ENCODE measurements at regions not wholly inside any gene's neighbourhood (a gene's known extent, or its start where the extent isn't known, plus 50 kb on each side); places are given as distances from the start of the nearest gene placed in this dataset.

GRCh38 chr6:133740218-133740617, 148.7 kb upstream of the TCF21 start:
- H2AFZ ChIP-seq (ENCODE audit: low read depth), result no peak overlapping the region
- H3K4me2 ChIP-seq, result no peak overlapping the region
- H3K36me3 ChIP-seq (replicated peaks in 1 of 2; ENCODE audit: control insufficient read depth in 1 of 2, insufficient read depth in 2 of 2, low read length in 1 of 2), result no peaks in the 10 kb centered on the region
- ChIA-PET POLR2A (no interaction called here), CTCF (no interaction called here)
- H3K9me3 ChIP-seq, result no peaks in the 10 kb centered on the region
- no peak for TF ChIP-seq SMC3 (IDR thresholded peaks at IDR 0.05; ENCODE audit: low read depth, low read length)
- TF ChIP-seq TEAD4 (IDR thresholded peaks at IDR 0.05; ENCODE audit: borderline replicate concordance, insufficient read depth), result no peak
- TF ChIP-seq GABPA (IDR thresholded peaks at IDR 0.05; ENCODE audit: low read depth), result no peak
- no peak for TF ChIP-seq ELF1 (IDR thresholded peaks at IDR 0.05)
- no peak for TF ChIP-seq USF2 (IDR thresholded peaks at IDR 0.05; ENCODE audit: borderline replicate concordance, low read depth, low read length)
- TF ChIP-seq CTCF (IDR thresholded peaks at IDR 0.05), result no peak
- no peak for TF ChIP-seq PBX3 (IDR thresholded peaks at IDR 0.05)
- no peak for TF ChIP-seq NRF1 (IDR thresholded peaks at IDR 0.05; ENCODE audit: low read depth, low read length)
- no peaks in the 10 kb centered on the region for H4K20me1 ChIP-seq (ENCODE audit: insufficient read depth)
- no peak overlapping the region for H3K9ac ChIP-seq
- H3K79me2 ChIP-seq (ENCODE audit: insufficient read depth), result no peaks in the 10 kb centered on the region
- no peaks in the 10 kb centered on the region for H3K4me1 ChIP-seq (ENCODE audit: control insufficient read depth in 1 of 2, insufficient read depth in 2 of 2, low read depth in 1 of 2, low read length in 1 of 2)
- no peak overlapping the region for H3K4me3 ChIP-seq (ENCODE audit: low read depth in 2 of 2, low read length in 1 of 2)
- WGBS (ENCODE audit: low lambda C conversion rate), result 19% methylated on average over 5 of the region's 5 CpGs
- no peaks in the 10 kb centered on the region for H3F3A ChIP-seq (replicated peaks; ENCODE audit: insufficient read depth)
- no peak overlapping the region for H3K27ac ChIP-seq (ENCODE audit: low read depth in 2 of 2, low read length in 1 of 2)
- no peak for DNase-seq
- H3K27me3 ChIP-seq (ENCODE audit: insufficient read depth), result no peaks in the 10 kb centered on the region; the same call in 1 of the 2 replicates
- no peaks in the 10 kb centered on the region for H3K9me2 ChIP-seq

GRCh38 chr6:133740816-133741215, 148.1 kb upstream of the TCF21 start:
- TF ChIP-seq POLR2AphosphoS5 (IDR thresholded peaks at IDR 0.05; ENCODE audit: low read depth, low read length) (no peak), NFIC (IDR thresholded peaks at IDR 0.05; ENCODE audit: borderline replicate concordance) (no peak), RFX5 (IDR thresholded peaks at IDR 0.05; ENCODE audit: low read length) (no peak), ELF1 (IDR thresholded peaks at IDR 0.05) (no peak), USF2 (IDR thresholded peaks at IDR 0.05; ENCODE audit: borderline replicate concordance, low read depth, low read length) (no peak), ZBTB33 (IDR thresholded peaks at IDR 0.05; ENCODE audit: borderline replicate concordance, low read depth) (no peak), CTCF (IDR thresholded peaks at IDR 0.05) (no peak), EZH2phosphoT487 (IDR thresholded peaks at IDR 0.05; ENCODE audit: borderline replicate concordance, low read depth) (no peak), NRF1 (IDR thresholded peaks at IDR 0.05; ENCODE audit: low read depth, low read length) (no peak), GATA2 (CRISPR knock-in tag; IDR thresholded peaks at IDR 0.05) (no peak), YY1 (IDR thresholded peaks at IDR 0.05; ENCODE audit: low read depth) (no peak), USF1 (IDR thresholded peaks at IDR 0.05; ENCODE audit: borderline replicate concordance, low read depth) (no peak), SIN3A (IDR thresholded peaks at IDR 0.05; ENCODE audit: borderline replicate concordance, low read depth, low read length) (no peak), TCF12 (IDR thresholded peaks at IDR 0.05) (no peak)
- POLR2A ChIA-PET, result no interaction called here

More at GRCh38 chr6:133740816-133741215, 148.1 kb upstream of the TCF21 start:
- H3K27me3 ChIP-seq (ENCODE audit: insufficient read depth), result no peaks in the 10 kb centered on the region; the same call in 1 of the 2 replicates
- no peaks in the 10 kb centered on the region for H3K79me2 ChIP-seq (ENCODE audit: insufficient read depth)
- H3K4me3 ChIP-seq (ENCODE audit: low read depth in 2 of 2, low read length in 1 of 2), result no peak overlapping the region
- no peak overlapping the region for H3K27ac ChIP-seq (ENCODE audit: low read depth in 2 of 2, low read length in 1 of 2)
- no peaks in the 10 kb centered on the region for H3K9me2 ChIP-seq
- H4K20me1 ChIP-seq (ENCODE audit: insufficient read depth), result no peaks in the 10 kb centered on the region
- H2AFZ ChIP-seq (ENCODE audit: low read depth), result no peak overlapping the region
- 7% methylated on average over 2 of the region's 2 CpGs for WGBS (ENCODE audit: low lambda C conversion rate)
- H3K36me3 ChIP-seq (replicated peaks in 1 of 2; ENCODE audit: control insufficient read depth in 1 of 2, insufficient read depth in 2 of 2, low read length in 1 of 2), result no peaks in the 10 kb centered on the region
- no peak for DNase-seq
- no peak overlapping the region for H3K9ac ChIP-seq
- no peaks in the 10 kb centered on the region for H3K9me3 ChIP-seq
- no peaks in the 10 kb centered on the region for H3K4me1 ChIP-seq (ENCODE audit: control insufficient read depth in 1 of 2, insufficient read depth in 2 of 2, low read depth in 1 of 2, low read length in 1 of 2)
- peaks cover 4% of the 10 kb centered on the region for H3F3A ChIP-seq (replicated peaks; ENCODE audit: insufficient read depth)
- CTCF ChIA-PET, result no interaction called here
- H3K4me2 ChIP-seq, result no peak overlapping the region
